ENCODE measurements at regions not wholly inside any gene's neighbourhood (a gene's known extent, or its start where the extent isn't known, plus 50 kb on each side); places are given as distances from the start of the nearest gene placed in this dataset.

DNA sequence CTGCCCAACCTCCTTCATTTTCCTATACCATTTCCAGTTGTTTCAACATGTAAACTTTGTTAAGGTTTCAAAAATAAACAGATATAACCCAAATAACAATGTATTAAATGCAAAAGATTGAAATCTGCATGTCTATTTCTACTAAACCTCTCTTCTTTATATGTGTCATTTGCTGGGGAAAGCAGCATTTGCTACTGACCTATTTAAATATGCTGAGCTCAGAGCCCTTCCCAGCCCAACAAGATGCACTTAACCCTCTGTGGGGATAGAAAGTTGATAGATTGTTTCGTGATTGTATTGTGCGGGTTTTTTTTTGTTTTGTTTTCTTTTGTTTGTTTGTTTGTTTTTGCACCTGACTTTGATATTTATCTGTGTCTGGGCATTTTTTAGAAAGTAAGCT lies 139.5 kb downstream of the UCHL1 start:
- Histone ChIP-seq H3K27ac (ENCODE audit: low read depth, low read length) (no peak overlapping the region), H2AFZ (ENCODE audit: low read length) (no peak overlapping the region), H2BK12ac (ENCODE audit: low read depth, low read length) (no peak overlapping the region), H3K4me1 (replicated peaks in 1 of 4; ENCODE audit: control insufficient read depth in 3 of 4, insufficient read depth in 4 of 4, low read length in 3 of 4) (peaks cover 3 to 5% (median 4%) of the 10 kb centered on the region in 4 experiments; a peak in 4 of 7 replicates), H3K23ac (ENCODE audit: insufficient read length) (no peak overlapping the region), H3K36me3 (ENCODE audit: control insufficient read depth in 2 of 4, insufficient read depth in 4 of 4, low read length in 3 of 4) (no peaks in the 10 kb centered on the region), H3K27me3 (replicated peaks in 1 of 4; ENCODE audit: control insufficient read depth in 3 of 4, extremely low read depth in 1 of 4, insufficient read depth in 3 of 4, low read length in 3 of 4) (no peaks in the 10 kb centered on the region), H2BK120ac (replicated peaks; ENCODE audit: low read depth, low read length) (no peak overlapping the region), H2AK5ac (ENCODE audit: low read depth, low read length) (no peak overlapping the region), H4K8ac (ENCODE audit: extremely low read depth, insufficient read depth, low read length) (no peak overlapping the region), H3K4ac (replicated peaks; ENCODE audit: insufficient read length, low read depth, low read length) (no peak overlapping the region), H3K9ac (replicated peaks in 1 of 4; ENCODE audit: extremely low read depth in 1 of 4, low read depth in 3 of 4, low read length in 3 of 4) (no peak overlapping the region), H3K79me2 (ENCODE audit: control insufficient read depth in 1 of 2, insufficient read depth in 2 of 2, low read length in 2 of 2) (no peaks in the 10 kb centered on the region), H3K18ac (ENCODE audit: extremely low read depth, low read length) (no peak overlapping the region), H3K4me2 (ENCODE audit: insufficient read depth in 1 of 2, low read depth in 2 of 2, low read length in 2 of 2) (no peak overlapping the region), H3K79me1 (ENCODE audit: low read depth, low read length) (no peaks in the 10 kb centered on the region), H3K56ac (replicated peaks; ENCODE audit: insufficient read length, low read depth, low read length) (no peak overlapping the region), H3K23me2 (ENCODE audit: low read depth, low read length) (no peaks in the 10 kb centered on the region), H4K5ac (ENCODE audit: insufficient read length, low read depth, low read length) (no peak overlapping the region), H4K20me1 (replicated peaks in 1 of 2; ENCODE audit: control insufficient read depth in 1 of 2, insufficient read depth in 2 of 2, low read length in 2 of 2) (no peaks in the 10 kb centered on the region), H3K9me3 (ENCODE audit: insufficient read depth in 2 of 2, low read depth in 1 of 2, low read length in 1 of 2) (no peaks in the 10 kb centered on the region), H2BK15ac (ENCODE audit: low read length) (no peak overlapping the region), H4K91ac (replicated peaks; ENCODE audit: insufficient read length, low read length) (no peak overlapping the region), H2BK5ac (ENCODE audit: low read depth, low read length) (no peak overlapping the region), H3K14ac (ENCODE audit: insufficient read length) (no peak overlapping the region), H3K4me3 (ENCODE audit: extremely low read depth in 1 of 4, insufficient read depth in 2 of 4, low read depth in 3 of 4, low read length in 4 of 4) (no peak overlapping the region), H2BK20ac (ENCODE audit: low read length) (no peak overlapping the region)
- 96% methylated on average over 2 of the region's 2 CpGs; no CpG with 5 or more reads in 1 of the 2 experiments for WGBS, 2 experiments (ENCODE audit: extremely low coverage in 1 of 2, insufficient coverage in 1 of 2, insufficient read length in 1 of 2, insufficient replicate concordance in 2 of 2, low coverage in 1 of 2, low lambda C conversion rate in 2 of 2, missing lambda C conversion rate in 1 of 2)
- no peak for FAIRE-seq
- no peak for TF ChIP-seq PHF8 (conservative IDR thresholded peaks at IDR 0.05; ENCODE audit: low read depth, low read length)
- no peak for TF ChIP-seq SP2 (IDR thresholded peaks at IDR 0.05; ENCODE audit: low read length)
- no peak for TF ChIP-seq POLR2AphosphoS5 (IDR thresholded peaks at IDR 0.05; ENCODE audit: low read depth, low read length)
- no peak for TF ChIP-seq SRF (IDR thresholded peaks at IDR 0.05; ENCODE audit: low read depth, low read length)
- TF ChIP-seq NRF1 (IDR thresholded peaks at IDR 0.05; ENCODE audit: low read depth, low read length), result no peak
- no peak for TF ChIP-seq TAF7 (optimal IDR thresholded peaks at IDR 0.05; ENCODE audit: borderline replicate concordance, low read depth, low read length)
- TF ChIP-seq FOSL1 (IDR thresholded peaks at IDR 0.05; ENCODE audit: insufficient read depth, low read depth, low read length), result no peak
- TF ChIP-seq SP4 (IDR thresholded peaks at IDR 0.05; ENCODE audit: low read length), result no peak
- TF ChIP-seq KDM5A (IDR thresholded peaks at IDR 0.05; ENCODE audit: low read length), result no peak
- no peak for TF ChIP-seq MAFK (IDR thresholded peaks at IDR 0.05; ENCODE audit: low read depth, low read length)
- no peak for TF ChIP-seq POU5F1 (IDR thresholded peaks at IDR 0.05; ENCODE audit: low read depth, low read length)
- TF ChIP-seq CBX8 (IDR thresholded peaks at IDR 0.05; ENCODE audit: borderline replicate concordance, low read depth, low read length), result no peak
- POLR2A ChIA-PET (ENCODE audit: partially characterized antibody), result no interaction called here
- no peak for DNase-seq (ENCODE audit: low read depth in 1 of 2, low spot score in 2 of 2)
- CTCF ChIA-PET (ENCODE audit: partially characterized antibody), result interaction anchor here (1.0 kb wide), 2 partner anchors 247 to 265 kb away, joined by 3 read pairs; no protein-coding TSS in a partner anchor
